ENCODE measurements at regions not wholly inside any gene's neighbourhood (a gene's known extent, or its start where the extent isn't known, plus 50 kb on each side); places are given as distances from the start of the nearest gene placed in this dataset.
"Not testable (repeated sequence)": the region's sequence is repeated elsewhere in the genome, so short reads cannot be mapped to it uniquely, and the experiment has no call there.

- no peak for TF ChIP-seq PATZ1 (CRISPR knock-in tag; IDR thresholded peaks at IDR 0.05; ENCODE audit: borderline replicate concordance)
- TF ChIP-seq ZFP30 (CRISPR knock-in tag; IDR thresholded peaks at IDR 0.05) = no peak
- TF ChIP-seq GLIS3 (CRISPR knock-in tag; IDR thresholded peaks at IDR 0.05) = no peak
- no peak for TF ChIP-seq BACH2 (CRISPR knock-in tag; IDR thresholded peaks at IDR 0.05; ENCODE audit: borderline replicate concordance)
These were observed 727.2 kb downstream of the SI start (continued) for GRCh38 chr3:164351131-164351530.

- not testable (repeated sequence) for ATAC-seq
These were observed 736.1 kb downstream of the SI start for GRCh38 chr3:164342206-164342605.

GRCh38 chr3:164341086-164341485 lies 737.2 kb downstream of the SI start:
- ATAC-seq = no peak
- no peak for TF ChIP-seq CREB5 (CRISPR knock-in tag; IDR thresholded peaks at IDR 0.05; ENCODE audit: low read depth)
- TF ChIP-seq CSDC2 (CRISPR knock-in tag; IDR thresholded peaks at IDR 0.05) = no peak
- no peak for TF ChIP-seq GLIS3 (CRISPR knock-in tag; IDR thresholded peaks at IDR 0.05)
- no peak for TF ChIP-seq CSRNP3 (CRISPR knock-in tag; IDR thresholded peaks at IDR 0.05)
- no peak for TF ChIP-seq ZC3H10 (CRISPR knock-in tag; IDR thresholded peaks at IDR 0.05)
- TF ChIP-seq BACH2 (CRISPR knock-in tag; IDR thresholded peaks at IDR 0.05; ENCODE audit: borderline replicate concordance) = no peak
- no peak for TF ChIP-seq SNAI2 (CRISPR knock-in tag; IDR thresholded peaks at IDR 0.05)
- no peak for TF ChIP-seq ISL1 (CRISPR knock-in tag; IDR thresholded peaks at IDR 0.05)
- TF ChIP-seq ZNF565 (CRISPR knock-in tag; conservative IDR thresholded peaks at IDR 0.05; ENCODE audit: low read depth) = no peak
- no peak for TF ChIP-seq TCF4 (CRISPR knock-in tag; IDR thresholded peaks at IDR 0.05; ENCODE audit: borderline replicate concordance)
- TF ChIP-seq TSHZ2 (CRISPR knock-in tag; IDR thresholded peaks at IDR 0.05) = no peak
- TF ChIP-seq ZNF70 (CRISPR knock-in tag; IDR thresholded peaks at IDR 0.05) = no peak
- TF ChIP-seq PATZ1 (CRISPR knock-in tag; IDR thresholded peaks at IDR 0.05; ENCODE audit: borderline replicate concordance) = no peak
- no peak for TF ChIP-seq OSR1 (CRISPR knock-in tag; IDR thresholded peaks at IDR 0.05)
- no peak for TF ChIP-seq RARB (CRISPR knock-in tag; IDR thresholded peaks at IDR 0.05)
- TF ChIP-seq ESRRG (CRISPR knock-in tag; IDR thresholded peaks at IDR 0.05) = no peak
- TF ChIP-seq ZFP3 (CRISPR knock-in tag; IDR thresholded peaks at IDR 0.05) = no peak
- TF ChIP-seq ZNF8 (CRISPR knock-in tag; IDR thresholded peaks at IDR 0.05) = no peak

- no peak for ATAC-seq
- no peak for TF ChIP-seq ZFP3 (CRISPR knock-in tag; IDR thresholded peaks at IDR 0.05)
- TF ChIP-seq GLIS3 (CRISPR knock-in tag; IDR thresholded peaks at IDR 0.05) = no peak
- no peak for TF ChIP-seq PPARA (CRISPR knock-in tag; IDR thresholded peaks at IDR 0.05; ENCODE audit: borderline replicate concordance)
- TF ChIP-seq BACH2 (CRISPR knock-in tag; IDR thresholded peaks at IDR 0.05; ENCODE audit: borderline replicate concordance) = no peak
- TF ChIP-seq POU6F1 (CRISPR knock-in tag; IDR thresholded peaks at IDR 0.05; ENCODE audit: borderline replicate concordance, low read depth) = no peak
- TF ChIP-seq ISL1 (CRISPR knock-in tag; IDR thresholded peaks at IDR 0.05) = no peak
- no peak for TF ChIP-seq ZNF565 (CRISPR knock-in tag; conservative IDR thresholded peaks at IDR 0.05; ENCODE audit: low read depth)
- no peak for TF ChIP-seq ZNF70 (CRISPR knock-in tag; IDR thresholded peaks at IDR 0.05)
- TF ChIP-seq ZFP30 (CRISPR knock-in tag; IDR thresholded peaks at IDR 0.05) = no peak
- no peak for TF ChIP-seq ESRRG (CRISPR knock-in tag; IDR thresholded peaks at IDR 0.05)
- TF ChIP-seq TSHZ2 (CRISPR knock-in tag; IDR thresholded peaks at IDR 0.05) = no peak
- TF ChIP-seq RARB (CRISPR knock-in tag; IDR thresholded peaks at IDR 0.05) = no peak
- no peak for TF ChIP-seq SNAI2 (CRISPR knock-in tag; IDR thresholded peaks at IDR 0.05)
- no peak for TF ChIP-seq TOX (CRISPR knock-in tag; IDR thresholded peaks at IDR 0.05; ENCODE audit: borderline replicate concordance)
These were observed 738.0 kb downstream of the SI start for GRCh38 chr3:164340273-164340672.
